Gastrocnemius medialis (tissue), 4 donors: ENCODE measurements at regions not wholly inside any gene's neighbourhood (a gene's known extent, or its start where the extent isn't known, plus 50 kb on each side); places are given as distances from the start of the nearest gene placed in this dataset.

Experiments
- ATAC-seq, 2 donors: fragments of 150-250 bp; one replicate each; pipeline ENCODE4 v1.9.1; 2016
- DNase-seq, 2 donors: peaks; one replicate each; pipeline ENCODE4 v3.0.0-alpha.2; 2019
- H3K27ac ChIP-seq, 4 donors: fragments of 200-600 bp; sonication (generic); 1 replicate in 1 of 4; 2 replicates in 3 of 4; pipeline ENCODE4 v1.5.1; 2016 to 2018; ENCODE audit warnings: mild to moderate bottlenecking in 2 of 4, moderate library complexity in 1 of 4
- H3K27me3 ChIP-seq, 3 donors: fragments of 200-600 bp; sonication (generic) in 2 of 3; 1 replicate in 1 of 3; 2 replicates in 2 of 3; pipeline versions ENCODE4 v1.5.1 to v1.6.0; 2016 to 2019; ENCODE audit warnings: mild to moderate bottlenecking in 1 of 3, moderate library complexity in 1 of 3
- H3K36me3 ChIP-seq, 2 donors: fragments of 200-600 bp; sonication (generic) in 1 of 2; one replicate each; pipeline ENCODE4 v1.5.1; 2017 to 2018
- H3K4me1 ChIP-seq, 2 donors: fragments of 200-600 bp; sonication (generic) in 1 of 2; one replicate each; pipeline ENCODE4 v1.5.1; 2016 to 2017; ENCODE audit warnings: mild to moderate bottlenecking in 2 of 2
- H3K4me3 ChIP-seq, 4 donors: fragments of 200-600 bp; sonication (generic) in 3 of 4; 1 replicate in 1 of 4; 2 replicates in 3 of 4; pipeline ENCODE4 v1.5.1; 2016 to 2019; ENCODE audit warnings: mild to moderate bottlenecking in 2 of 4
- H3K9me3 ChIP-seq, 3 donors: fragments of 200-600 bp; sonication (generic) in 2 of 3; 1 replicate in 1 of 3; 2 replicates in 2 of 3; pipeline ENCODE4 v1.5.1; 2016 to 2019
- POLR2A ChIP-seq, 2 donors: fragments of 450-650 bp; IDR thresholded peaks; one replicate each; pipeline ENCODE4 v1.6.1; 2017; ENCODE audit warnings: antibody characterized with exemption in 2 of 2, mild to moderate bottlenecking in 2 of 2, moderate library complexity in 2 of 2
- in situ Hi-C, 4 donors: fragments of 200-750 bp; cut with MboI; loops; one replicate each; pipeline versions ENCODE4 v1.15.0 to v1.8.0; 2017; ENCODE audit warnings: low sequenced_read_pairs in 4 of 4
- intact Hi-C: fragments of 100-400 bp; cut with DNase I; formaldehyde crosslinking; loops from one replicate; pipeline ENCODE4 v1.15.1; 2023; ENCODE audit warnings: low total_unique reads
- TF ChIP-seq, protein P1 (sequence below), 5 experiments: fragments of 450-650 bp in 3 of 5; fragments of 200-600 bp in 2 of 5; sonication (generic) in 2 of 5; IDR thresholded peaks in 4 of 5; conservative IDR thresholded peaks in 1 of 5; 1 replicate in 4 of 5; 2 replicates in 1 of 5; pipeline ENCODE4 v1.5.1; 2016 to 2019; ENCODE audit warnings: antibody characterized with exemption in 5 of 5, mild to moderate bottlenecking in 3 of 5, moderate library complexity in 3 of 5

DNA sequence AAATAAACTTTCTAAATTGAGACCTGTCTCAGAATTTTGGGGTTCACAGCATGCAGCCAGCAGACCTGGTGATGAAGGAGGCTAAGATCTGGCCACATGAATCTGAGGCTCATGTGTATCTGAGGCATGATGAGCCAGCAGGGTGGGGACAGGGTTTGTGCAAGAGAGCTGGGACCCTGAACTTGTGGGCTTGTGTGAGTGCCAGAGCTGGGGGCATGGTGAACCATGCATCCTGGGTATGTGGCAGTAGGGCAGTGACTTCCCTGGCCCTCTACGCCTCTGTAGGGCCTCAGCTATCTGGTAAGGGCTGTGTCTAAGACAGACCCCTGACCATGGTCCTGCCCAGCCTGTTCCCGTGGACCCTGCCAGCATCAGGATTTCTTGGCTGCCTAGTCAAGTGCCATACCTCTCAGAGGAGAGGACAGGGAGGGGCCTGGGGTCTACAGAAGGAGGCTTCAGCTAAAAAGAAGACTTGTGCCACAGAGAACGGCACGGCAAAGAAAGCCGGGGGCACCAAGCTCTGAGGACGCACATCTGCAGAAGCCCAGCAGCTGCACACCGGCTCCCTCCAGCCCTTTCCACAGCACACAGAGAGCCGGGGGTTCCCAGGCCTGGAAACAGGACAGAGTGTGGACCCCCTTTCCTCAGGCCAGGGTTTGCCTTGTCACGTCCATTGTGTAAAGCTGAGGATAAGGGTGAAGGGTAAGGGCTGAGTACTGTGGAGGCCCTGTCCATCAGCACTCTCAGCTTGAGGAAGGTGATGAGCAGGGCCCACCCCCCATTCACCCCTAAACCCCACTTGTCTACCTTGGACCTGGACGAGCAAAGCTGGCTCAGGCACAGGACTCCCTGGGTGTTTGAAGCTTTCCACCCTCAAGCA, 130.1 kb downstream of the MRPL36 start:
- DNase-seq, result no peak
- Histone ChIP-seq H3K36me3 (no peaks in the 10 kb centered on the region), H3K27ac (no peak overlapping the region), H3K4me1 (peaks cover 0 to 2% of the 10 kb centered on the region in 2 donors), H3K27me3 (peaks cover 30 to 55% (median 40%) of the 10 kb centered on the region in 3 donors), H3K9me3 (no peaks in the 10 kb centered on the region), H3K4me3 (no peak overlapping the region)
- in situ Hi-C loops (no loop called here), intact Hi-C loops (no loop called here)
- no peak for ATAC-seq
- no peak for TF ChIP-seq POLR2A (IDR thresholded peaks at IDR 0.05)
- TF ChIP-seq, protein P1, sequence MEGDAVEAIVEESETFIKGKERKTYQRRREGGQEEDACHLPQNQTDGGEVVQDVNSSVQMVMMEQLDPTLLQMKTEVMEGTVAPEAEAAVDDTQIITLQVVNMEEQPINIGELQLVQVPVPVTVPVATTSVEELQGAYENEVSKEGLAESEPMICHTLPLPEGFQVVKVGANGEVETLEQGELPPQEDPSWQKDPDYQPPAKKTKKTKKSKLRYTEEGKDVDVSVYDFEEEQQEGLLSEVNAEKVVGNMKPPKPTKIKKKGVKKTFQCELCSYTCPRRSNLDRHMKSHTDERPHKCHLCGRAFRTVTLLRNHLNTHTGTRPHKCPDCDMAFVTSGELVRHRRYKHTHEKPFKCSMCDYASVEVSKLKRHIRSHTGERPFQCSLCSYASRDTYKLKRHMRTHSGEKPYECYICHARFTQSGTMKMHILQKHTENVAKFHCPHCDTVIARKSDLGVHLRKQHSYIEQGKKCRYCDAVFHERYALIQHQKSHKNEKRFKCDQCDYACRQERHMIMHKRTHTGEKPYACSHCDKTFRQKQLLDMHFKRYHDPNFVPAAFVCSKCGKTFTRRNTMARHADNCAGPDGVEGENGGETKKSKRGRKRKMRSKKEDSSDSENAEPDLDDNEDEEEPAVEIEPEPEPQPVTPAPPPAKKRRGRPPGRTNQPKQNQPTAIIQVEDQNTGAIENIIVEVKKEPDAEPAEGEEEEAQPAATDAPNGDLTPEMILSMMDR (IDR thresholded peaks at IDR 0.05 in 4 of 5, conservative IDR thresholded peaks at IDR 0.05 in 1 of 5), result no peak

- H3K27ac ChIP-seq, result no peak overlapping the region
- H3K4me3 ChIP-seq, result no peak overlapping the region
- no peak for ATAC-seq
- peaks cover 0 to 2% of the 10 kb centered on the region in 2 donors for H3K4me1 ChIP-seq
- DNase-seq, result no peak
- H3K9me3 ChIP-seq, result no peaks in the 10 kb centered on the region
- H3K27me3 ChIP-seq, result peaks cover 30 to 58% (median 40%) of the 10 kb centered on the region in 3 donors
- no peak for TF ChIP-seq POLR2A (IDR thresholded peaks at IDR 0.05)
- TF ChIP-seq, protein P1 (IDR thresholded peaks at IDR 0.05 in 4 of 5, conservative IDR thresholded peaks at IDR 0.05 in 1 of 5), result no peak
- intact Hi-C loops, result no loop called here
- in situ Hi-C loops, result no loop called here
- no peaks in the 10 kb centered on the region for H3K36me3 ChIP-seq
These were observed 131.4 kb downstream of the MRPL36 start for GRCh38 chr5:1668141-1668721.

DNA sequence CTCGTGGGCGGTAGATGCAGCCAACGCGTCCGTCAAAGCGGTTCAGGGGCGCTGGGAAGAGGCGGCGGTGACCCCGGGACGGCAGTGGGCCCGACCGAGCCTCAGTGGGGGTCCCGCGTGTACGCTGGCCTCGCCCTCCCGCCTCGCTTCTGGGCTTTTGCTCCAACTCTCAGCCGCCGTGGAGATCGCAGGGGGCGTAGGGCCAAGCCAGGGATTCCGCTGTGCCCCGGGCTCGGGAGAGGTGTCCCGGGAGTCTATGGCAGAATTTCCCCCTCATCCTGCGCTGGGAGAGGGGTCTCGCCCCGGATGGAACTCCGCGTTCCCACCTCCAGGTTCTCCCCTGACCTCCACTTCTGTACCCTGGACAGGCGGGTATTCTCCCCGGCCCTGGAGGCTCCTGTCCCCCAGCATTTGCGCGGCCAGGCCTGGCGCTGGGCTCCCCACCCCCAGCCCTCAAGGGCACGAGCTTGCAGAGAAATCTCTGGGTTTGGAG, 131.9 kb downstream of the MRPL36 start:
- Histone ChIP-seq H3K4me1 (peaks cover 0 to 2% of the 10 kb centered on the region in 2 donors), H3K27ac (no peak overlapping the region), H3K9me3 (no peaks in the 10 kb centered on the region), H3K4me3 (peak overlapping the region in 1 of 4 donors; percentile 31), H3K27me3 (peaks cover 30 to 58% (median 40%) of the 10 kb centered on the region in 3 donors), H3K36me3 (no peaks in the 10 kb centered on the region)
- DNase-seq (no peak), ATAC-seq (no peak)
- no peak for TF ChIP-seq POLR2A (IDR thresholded peaks at IDR 0.05)
- TF ChIP-seq, protein P1 (IDR thresholded peaks at IDR 0.05 in 4 of 5, conservative IDR thresholded peaks at IDR 0.05 in 1 of 5), result no peak
- in situ Hi-C loops, result no loop called here
- intact Hi-C loops, result no loop called here

DNA sequence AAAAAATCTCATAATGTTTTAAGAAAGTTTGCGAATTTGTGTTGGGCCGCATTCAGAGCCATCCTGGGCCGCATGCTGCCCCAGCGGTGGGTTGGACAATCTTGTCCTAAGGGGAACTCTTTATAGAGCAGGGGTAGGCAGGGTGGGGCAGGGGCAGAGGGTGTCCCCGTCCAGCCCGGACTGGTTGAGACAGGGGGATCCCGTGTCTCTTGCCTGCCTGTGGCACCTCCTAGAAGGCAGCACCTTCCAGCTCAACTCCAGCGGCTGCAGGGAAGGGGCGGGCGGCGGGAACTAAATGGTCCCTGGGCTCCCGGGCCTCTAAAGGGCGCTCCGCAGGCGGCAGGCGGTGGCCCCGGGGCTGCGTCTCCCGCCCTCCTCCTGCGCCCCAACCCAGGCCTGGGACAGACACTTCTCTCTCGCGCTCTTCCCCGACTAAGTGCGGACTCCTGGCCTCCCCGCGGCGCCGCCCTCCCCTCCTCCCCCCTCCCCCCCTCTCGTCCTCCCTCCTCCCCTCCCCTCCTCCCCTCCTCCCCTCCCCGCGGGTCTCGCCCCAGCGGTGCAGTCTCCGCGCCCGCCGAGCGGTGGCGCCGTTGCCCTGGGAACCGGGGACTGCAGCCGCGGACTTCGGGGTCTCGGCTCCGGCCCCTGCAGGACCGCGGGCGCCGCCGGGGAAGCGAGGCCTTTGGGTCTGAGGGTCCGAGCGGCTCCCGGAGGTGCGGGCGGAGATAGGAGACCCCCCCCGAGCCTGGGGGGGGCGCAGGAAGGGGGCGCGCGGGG, 132.6 kb downstream of the MRPL36 start:
- Histone ChIP-seq H3K4me1 (peaks cover 0 to 2% of the 10 kb centered on the region in 2 donors), H3K27ac (no peak overlapping the region), H3K36me3 (no peaks in the 10 kb centered on the region), H3K27me3 (peaks cover 30 to 52% (median 40%) of the 10 kb centered on the region in 3 donors), H3K4me3 (peak overlapping the region in 1 of 4 donors; percentile 31), H3K9me3 (no peaks in the 10 kb centered on the region)
- ATAC-seq (no peak), DNase-seq (no peak)
- intact Hi-C loops (no loop called here), in situ Hi-C loops (no loop called here)
- TF ChIP-seq, protein P1 (IDR thresholded peaks at IDR 0.05 in 4 of 5, conservative IDR thresholded peaks at IDR 0.05 in 1 of 5), result no peak
- TF ChIP-seq POLR2A (IDR thresholded peaks at IDR 0.05), result no peak
